HCT116 (cell line): ENCODE measurements at regions not wholly inside any gene's neighbourhood (a gene's known extent, or its start where the extent isn't known, plus 50 kb on each side); places are given as distances from the start of the nearest gene placed in this dataset.

ENCODE experiments used
- ATAC-seq: fragments of 200-7000 bp; cut with Tn5 transposase; 2 replicates; pipeline ENCODE4 v1.9.1; 2020; ENCODE audit warnings: mild to moderate bottlenecking, moderate library complexity
- BruUV-seq: library from RNA; stranded (reverse); fragments of 400-500 nt; replicated peaks from 2 replicates; lab custom pipeline; 2021; lab: Mats Ljungman, UMichigan
- CTCF ChIA-PET: fragments of 300-600 bp; sonication (Branson Sonifier 250); formaldehyde crosslinking; loops from one replicate; lab custom pipeline; 2021; ENCODE audit warnings: antibody characterized with exemption; lab: Charles Lee
- POLR2A ChIA-PET: fragments of 300-600, 350-600 bp; sonication (Branson Sonifier 250); formaldehyde crosslinking; loops from one replicate; lab custom pipeline; 2021; ENCODE audit warnings: antibody characterized with exemption; lab: Charles Lee
- RAD21 ChIA-PET, 2 experiments: fragments of 300-600 bp; sonication (Branson Sonifier 250); formaldehyde crosslinking; loops; one replicate each; lab custom pipeline; 2023; ENCODE audit warnings: low total read pairs in 2 of 2; ENCODE audit not compliant: uncharacterized antibody in 2 of 2, unreplicated experiment in 2 of 2, low non-redundant PET in 1 of 2; lab: Charles Lee
- DNase-seq: peaks from one replicate; pipeline ENCODE4 v3.0.0-alpha.2; 2010; ENCODE audit warnings: low read depth, low spot score
- H2AFZ ChIP-seq: fragments of 200-600 bp; shearing (Covaris generic), sonication (generic); 2 replicates; pipeline ENCODE4 v1.6.1; 2017; ENCODE audit warnings: low read depth, mixed run types, mixed read lengths, antibody characterized with exemption, low read length; ENCODE audit not compliant: poor library complexity, severe bottlenecking
- H3K27ac ChIP-seq: 2 replicates; pipeline ENCODE4 v1.5.1; 2012; ENCODE audit warnings: low read depth, low read length
- H3K27me3 ChIP-seq: fragments of 200-600 bp; sonication (generic); 2 replicates; pipeline ENCODE4 v1.6.1; 2016; ENCODE audit warnings: mixed run types, low read length, mixed read lengths; ENCODE audit not compliant: insufficient read depth
- H3K36me3 ChIP-seq, 2 experiments: fragments of 200-500 bp in 1 of 2; fragments of 200-600 bp in 1 of 2; sonication (Bioruptor generic) in 1 of 2; sonication (generic) in 1 of 2; 2 replicates each; pipeline versions ENCODE4 v1.5.1 to v1.6.1; 2014 to 2016; ENCODE audit warnings: low read length in 2 of 2, inconsistent platforms in 1 of 2, mixed read lengths in 1 of 2, mixed run types in 1 of 2; ENCODE audit not compliant: insufficient read depth in 2 of 2, control insufficient read depth in 1 of 2
- H3K4me1 ChIP-seq, 2 experiments: fragments of 200-600 bp in 1 of 2; sonication (generic) in 1 of 2; 2 replicates each; pipeline versions ENCODE4 v1.5.1 to v1.6.1; 2012 to 2017; ENCODE audit warnings: low read length in 2 of 2, inconsistent platforms in 1 of 2, mild to moderate bottlenecking in 1 of 2, mixed read lengths in 1 of 2, mixed run types in 1 of 2, moderate library complexity in 1 of 2; ENCODE audit not compliant: insufficient read depth in 2 of 2, control insufficient read depth in 1 of 2
- H3K4me2 ChIP-seq: fragments of 200-600 bp; sonication (generic); 2 replicates; pipeline ENCODE4 v1.6.1; 2017; ENCODE audit warnings: mixed run types, low read length, mixed read lengths
- H3K4me3 ChIP-seq, 2 experiments: fragments of 200-600 bp in 1 of 2; sonication (generic) in 1 of 2; replicated peaks in 1 of 2; 2 replicates each; pipeline ENCODE4 v1.5.1; 2011 to 2016; ENCODE audit warnings: low read length in 2 of 2, control low read depth in 1 of 2, low read depth in 1 of 2, mild to moderate bottlenecking in 1 of 2, mixed read lengths in 1 of 2, mixed run types in 1 of 2
- H3K79me2 ChIP-seq: fragments of 200-600 bp; sonication (generic); 2 replicates; pipeline ENCODE4 v1.6.1; 2017; ENCODE audit warnings: mild to moderate bottlenecking, mixed run types, low read length, moderate library complexity, mixed read lengths; ENCODE audit not compliant: insufficient read depth
- H3K9ac ChIP-seq: fragments of 200-600 bp; sonication (generic); 2 replicates; pipeline ENCODE4 v1.6.1; 2016; ENCODE audit warnings: low read length, mixed read lengths
- H3K9me2 ChIP-seq: fragments of 200-600 bp; sonication (generic), shearing (Covaris generic); 2 replicates; pipeline ENCODE4 v1.6.1; 2017; ENCODE audit warnings: mixed run types, mild to moderate bottlenecking, moderate library complexity; ENCODE audit not compliant: insufficient read depth
- H3K9me3 ChIP-seq, 2 experiments: fragments of 200-500 bp in 1 of 2; fragments of 200-600 bp in 1 of 2; sonication (Bioruptor generic) in 1 of 2; sonication (generic) in 1 of 2; 2 replicates each; pipeline ENCODE4 v1.6.1; 2014 to 2017; ENCODE audit warnings: low read length in 2 of 2, mixed read lengths in 2 of 2, inconsistent platforms in 1 of 2, low read depth in 1 of 2, mild to moderate bottlenecking in 1 of 2, mixed run types in 1 of 2, moderate library complexity in 1 of 2; ENCODE audit not compliant: control insufficient read depth in 1 of 2, insufficient read depth in 1 of 2
- H4K20me1 ChIP-seq: fragments of 200-600 bp; sonication (generic), shearing (Covaris generic); 2 replicates; pipeline ENCODE4 v1.6.1; 2017; ENCODE audit warnings: mixed run types, mild to moderate bottlenecking, moderate library complexity; ENCODE audit not compliant: insufficient read depth
- CBX3 ChIP-seq: IDR thresholded peaks from 2 replicates; pipeline ENCODE4 v1.6.1; 2012; ENCODE audit warnings: low read depth
- CEBPB ChIP-seq: IDR thresholded peaks from 2 replicates; pipeline ENCODE4 v1.6.1; 2012; ENCODE audit warnings: low read depth
- CTCF ChIP-seq, 3 experiments: fragments of 200-600 bp in 1 of 3; sonication (generic) in 1 of 3; IDR thresholded peaks in 2 of 3; conservative IDR thresholded peaks in 1 of 3; 2 replicates each; pipeline ENCODE4 v1.5.1; 2012 to 2017; ENCODE audit warnings: low read depth in 2 of 3, low read length in 2 of 3, antibody characterized with exemption in 1 of 3, borderline replicate concordance in 1 of 3, control low read depth in 1 of 3, mild to moderate bottlenecking in 1 of 3, mixed read lengths in 1 of 3, mixed run types in 1 of 3, moderate library complexity in 1 of 3; ENCODE audit not compliant: insufficient read depth in 1 of 3
- EZH2 ChIP-seq: fragments of 200-600 bp; sonication (generic); IDR thresholded peaks from 2 replicates; pipeline ENCODE4 v1.6.1; 2017; ENCODE audit warnings: antibody characterized with exemption, mixed run types
- EZH2phosphoT487 ChIP-seq: fragments of 200-600 bp; IDR thresholded peaks from 2 replicates; pipeline ENCODE4 v1.6.1; 2018; ENCODE audit warnings: antibody characterized with exemption, borderline replicate concordance
- FOSL1 ChIP-seq: IDR thresholded peaks from 2 replicates; pipeline ENCODE4 v1.6.1; 2012; ENCODE audit warnings: low read depth
- JUND ChIP-seq: IDR thresholded peaks from 2 replicates; pipeline ENCODE4 v1.6.1; 2012
- POLR2A ChIP-seq: IDR thresholded peaks from 2 replicates; pipeline ENCODE4 v1.7.0; 2011; ENCODE audit warnings: borderline replicate concordance; ENCODE audit not compliant: insufficient read depth, insufficient read length; ENCODE audit errors: extremely low read depth
- POLR2AphosphoS5 ChIP-seq: IDR thresholded peaks from 2 replicates; pipeline ENCODE4 v1.6.1; 2011; ENCODE audit warnings: mild to moderate bottlenecking, low read depth, low read length, moderate library complexity
- RAD21 ChIP-seq: IDR thresholded peaks from 2 replicates; pipeline ENCODE4 v1.6.1; 2012; ENCODE audit warnings: low read depth, mild to moderate bottlenecking
- REST ChIP-seq: IDR thresholded peaks from 2 replicates; pipeline ENCODE4 v1.6.1; 2012; ENCODE audit warnings: low read depth
- SIN3A ChIP-seq: IDR thresholded peaks from 2 replicates; pipeline ENCODE4 v1.6.1; 2012; ENCODE audit warnings: low read depth
- SRF ChIP-seq: IDR thresholded peaks from 2 replicates; pipeline ENCODE4 v1.6.1; 2012; ENCODE audit warnings: low read depth
- TCF7L2 ChIP-seq: IDR thresholded peaks from 2 replicates; pipeline ENCODE4 v1.7.0; 2011; ENCODE audit warnings: borderline replicate concordance, inconsistent platforms; ENCODE audit not compliant: insufficient read depth, insufficient read length; ENCODE audit errors: extremely low read depth
- ZFX ChIP-seq: fragments of 450-650 bp; IDR thresholded peaks from 2 replicates; pipeline ENCODE4 v1.6.1; 2017
- ZNF274 ChIP-seq: fragments of 200-500 bp; sonication (Bioruptor generic); IDR thresholded peaks from 2 replicates; pipeline ENCODE4 v1.6.1; 2014; ENCODE audit warnings: mild to moderate bottlenecking, low read depth, low read length, inconsistent platforms
- intact Hi-C: fragments of 100-400 bp; cut with micrococcal nuclease; formaldehyde crosslinking; loops from 2 replicates; pipeline ENCODE4 v1.10.0; 2022
- TF ChIP-seq, protein P1 (sequence below): IDR thresholded peaks from 2 replicates; pipeline ENCODE4 v1.6.1; 2012
- TF ChIP-seq, protein P2 (sequence below): IDR thresholded peaks from 2 replicates; pipeline ENCODE4 v1.6.1; 2011; ENCODE audit warnings: mild to moderate bottlenecking, low read length, moderate library complexity; ENCODE audit not compliant: insufficient replicate concordance; ENCODE audit errors: extremely low read depth

DNA sequence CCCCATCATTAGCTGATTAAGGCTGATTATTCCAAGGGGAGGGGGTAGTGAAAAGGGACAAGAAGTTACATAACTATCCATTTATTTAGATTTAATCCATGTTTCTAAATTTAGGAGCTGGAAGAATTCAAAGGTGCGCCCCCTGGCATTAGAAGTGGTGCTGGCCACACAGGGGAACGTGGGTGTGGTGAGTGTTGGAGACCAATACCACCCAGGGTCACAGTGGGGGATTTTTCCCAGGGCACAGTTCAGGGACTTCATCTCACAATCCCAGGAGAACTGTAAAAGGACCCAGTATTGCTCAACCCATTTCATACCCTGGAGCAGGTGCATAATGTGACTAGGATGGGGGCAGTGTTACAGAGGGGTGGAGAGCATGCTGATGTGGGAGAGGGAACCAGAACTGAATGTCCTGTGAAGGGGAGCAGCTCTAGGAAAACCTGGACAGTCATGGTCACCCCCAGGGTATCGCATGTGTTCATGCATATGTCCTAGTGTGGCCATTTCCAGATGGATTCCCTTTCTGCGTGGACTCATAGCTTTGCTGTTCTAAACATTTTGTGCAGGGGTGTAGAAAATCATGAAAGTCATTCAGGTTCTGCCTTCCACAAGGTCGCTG is 110.3 kb downstream of the LSM3 start:
- no TSS peak for BruUV-seq
- H4K20me1 ChIP-seq = no peaks in the 10 kb centered on the region
- ChIA-PET CTCF (interaction anchor here (1.0 kb wide), 1 partner anchor 13 kb away, joined by 3 read pairs; no protein-coding TSS in a partner anchor), RAD21 (no interaction called here), POLR2A (no interaction called here)
- H3K9ac ChIP-seq = no peak overlapping the region
- peaks cover 13% of the 10 kb centered on the region; the same call in 1 of the 2 replicates for H3K27me3 ChIP-seq
- intact Hi-C loops = no loop called here
- no peak for TF ChIP-seq EZH2
- no peak for TF ChIP-seq CEBPB
- no peak for TF ChIP-seq POLR2AphosphoS5
- TF ChIP-seq FOSL1 = no peak
- no peak for TF ChIP-seq SIN3A
- no peak for TF ChIP-seq REST
- TF ChIP-seq, protein P1, sequence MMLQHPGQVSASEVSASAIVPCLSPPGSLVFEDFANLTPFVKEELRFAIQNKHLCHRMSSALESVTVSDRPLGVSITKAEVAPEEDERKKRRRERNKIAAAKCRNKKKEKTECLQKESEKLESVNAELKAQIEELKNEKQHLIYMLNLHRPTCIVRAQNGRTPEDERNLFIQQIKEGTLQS = no peak
- no peak for TF ChIP-seq ZFX
- no peak for TF ChIP-seq TCF7L2
- TF ChIP-seq CBX3 = no peak
- TF ChIP-seq EZH2phosphoT487 = no peak
- TF ChIP-seq, protein P2, sequence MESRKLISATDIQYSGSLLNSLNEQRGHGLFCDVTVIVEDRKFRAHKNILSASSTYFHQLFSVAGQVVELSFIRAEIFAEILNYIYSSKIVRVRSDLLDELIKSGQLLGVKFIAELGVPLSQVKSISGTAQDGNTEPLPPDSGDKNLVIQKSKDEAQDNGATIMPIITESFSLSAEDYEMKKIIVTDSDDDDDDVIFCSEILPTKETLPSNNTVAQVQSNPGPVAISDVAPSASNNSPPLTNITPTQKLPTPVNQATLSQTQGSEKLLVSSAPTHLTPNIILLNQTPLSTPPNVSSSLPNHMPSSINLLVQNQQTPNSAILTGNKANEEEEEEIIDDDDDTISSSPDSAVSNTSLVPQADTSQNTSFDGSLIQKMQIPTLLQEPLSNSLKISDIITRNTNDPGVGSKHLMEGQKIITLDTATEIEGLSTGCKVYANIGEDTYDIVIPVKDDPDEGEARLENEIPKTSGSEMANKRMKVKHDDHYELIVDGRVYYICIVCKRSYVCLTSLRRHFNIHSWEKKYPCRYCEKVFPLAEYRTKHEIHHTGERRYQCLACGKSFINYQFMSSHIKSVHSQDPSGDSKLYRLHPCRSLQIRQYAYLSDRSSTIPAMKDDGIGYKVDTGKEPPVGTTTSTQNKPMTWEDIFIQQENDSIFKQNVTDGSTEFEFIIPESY = no peak
- no peak for TF ChIP-seq CTCF (IDR thresholded peaks at IDR 0.05 in 2 of 3, conservative IDR thresholded peaks at IDR 0.05 in 1 of 3; ENCODE audit: borderline replicate concordance in 1 of 3, insufficient read depth in 1 of 3, low read depth in 2 of 3, low read length in 2 of 3)
- no peak for TF ChIP-seq JUND
- TF ChIP-seq RAD21 = no peak
- TF ChIP-seq SRF = no peak
- TF ChIP-seq POLR2A = no peak
- no peak for TF ChIP-seq ZNF274
- no peaks in the 10 kb centered on the region for H3K36me3 ChIP-seq
- no peaks in the 10 kb centered on the region for H3K79me2 ChIP-seq
- no peaks in the 10 kb centered on the region for H3K9me2 ChIP-seq
- no peak overlapping the region for H3K4me3 ChIP-seq
- no peak overlapping the region for H3K27ac ChIP-seq
- no peaks in the 10 kb centered on the region for H3K4me1 ChIP-seq
- no peak overlapping the region for H2AFZ ChIP-seq
- DNase-seq (no peak), ATAC-seq (no peak)
- H3K4me2 ChIP-seq = no peak overlapping the region
- no peaks in the 10 kb centered on the region for H3K9me3 ChIP-seq
